ENCODE measurements at regions not wholly inside any gene's neighbourhood (a gene's known extent, or its start where the extent isn't known, plus 50 kb on each side); places are given as distances from the start of the nearest gene placed in this dataset.
"Not testable (repeated sequence)": the region's sequence is repeated elsewhere in the genome, so short reads cannot be mapped to it uniquely, and the experiment has no call there.

DNA sequence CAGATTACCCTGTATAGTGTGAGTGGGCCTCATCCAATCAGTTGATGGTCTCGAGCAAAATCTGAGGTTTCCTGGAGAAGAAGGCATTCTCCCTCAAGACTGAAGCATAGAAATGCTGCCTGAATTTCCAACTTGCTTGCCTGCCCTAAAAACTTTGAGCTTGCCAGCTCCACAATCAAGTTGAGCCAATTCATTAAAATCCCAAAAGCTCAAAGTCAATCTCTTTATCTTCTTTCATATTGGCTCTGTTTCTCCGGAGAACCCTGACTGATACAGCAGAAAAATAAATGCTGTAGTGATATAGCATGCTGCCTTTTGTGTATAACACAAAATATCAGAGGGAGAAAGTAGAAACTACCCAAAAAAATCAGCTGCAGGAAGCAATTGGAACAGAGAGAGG, 72.5 kb upstream of the NMUR2 start:
- Histone ChIP-seq H3K4me3 (ENCODE audit: control insufficient read depth in 2 of 3, extremely low read depth in 1 of 3, insufficient read depth in 2 of 3, low read depth in 1 of 3, low read length in 3 of 3) (no peak overlapping the region), H3K9me3 (ENCODE audit: control insufficient read depth, low read depth, low read length) (no peaks in the 10 kb centered on the region), H4K20me1 (ENCODE audit: control insufficient read depth, extremely low read depth, insufficient read depth, low read length) (no peaks in the 10 kb centered on the region), H3K27me3 (ENCODE audit: control insufficient read depth, extremely low read depth, insufficient read depth, low read length) (no peaks in the 10 kb centered on the region), H3K9me1 (ENCODE audit: control insufficient read depth, extremely low read depth, insufficient read depth, low read length) (no peaks in the 10 kb centered on the region), H3K4me1 (ENCODE audit: control insufficient read depth, extremely low read depth, insufficient read depth, low read length) (no peaks in the 10 kb centered on the region), H3K27ac (ENCODE audit: control insufficient read depth, insufficient read depth, low read length) (no peak overlapping the region), H3K4me2 (ENCODE audit: control insufficient read depth, extremely low read depth, insufficient read depth, low read depth, low read length) (no peak overlapping the region), H2AFZ (ENCODE audit: control insufficient read depth, low read length) (no peak overlapping the region), H3K9ac (ENCODE audit: control insufficient read depth, extremely low read depth, insufficient read depth, low read length) (no peak overlapping the region), H3K79me2 (ENCODE audit: control insufficient read depth, insufficient read depth, low read length) (no peaks in the 10 kb centered on the region), H3K36me3 (ENCODE audit: control insufficient read depth in 2 of 2, extremely low read depth in 1 of 2, insufficient read depth in 2 of 2, low read length in 2 of 2) (no peaks in the 10 kb centered on the region)
- FAIRE-seq (no peak), DNase-seq (ENCODE audit: low read depth, low spot score) (no peak)
- TF ChIP-seq EZH2 (IDR thresholded peaks at IDR 0.05; ENCODE audit: low read length) (no peak), CTCF (optimal IDR thresholded peaks at IDR 0.05 in 1 of 3, IDR thresholded peaks at IDR 0.05 in 1 of 3, conservative IDR thresholded peaks at IDR 0.05 in 1 of 3; ENCODE audit: extremely low read depth in 1 of 3, insufficient read depth in 2 of 3, low read length in 3 of 3) (no peak)
- dilution Hi-C loops (cut with MboI; ENCODE audit: extremely low pct_ligation_motif_present, low sequenced_read_pairs) = no loop called here

- not testable (repeated sequence) for H4K20me1 ChIP-seq (ENCODE audit: control insufficient read depth, extremely low read depth, insufficient read depth, low read length); H3K27me3 ChIP-seq (ENCODE audit: control insufficient read depth, extremely low read depth, insufficient read depth, low read length); H3K4me2 ChIP-seq (ENCODE audit: control insufficient read depth, extremely low read depth, insufficient read depth, low read depth, low read length)
Measured at GRCh38 chr5:152479866-152480265, 74.8 kb upstream of the NMUR2 start.

GRCh38 chr5:152480677-152481076, 75.6 kb upstream of the NMUR2 start:
- FAIRE-seq = not testable (repeated sequence)

More at GRCh38 chr5:152479866-152480265, 74.8 kb upstream of the NMUR2 start:
- H3K9ac ChIP-seq (ENCODE audit: control insufficient read depth, extremely low read depth, insufficient read depth, low read length); H3K4me1 ChIP-seq (ENCODE audit: control insufficient read depth, extremely low read depth, insufficient read depth, low read length); H3K79me2 ChIP-seq (ENCODE audit: control insufficient read depth, insufficient read depth, low read length); dilution Hi-C loops (cut with MboI; ENCODE audit: extremely low pct_ligation_motif_present, low sequenced_read_pairs); H3K4me3 ChIP-seq (ENCODE audit: control insufficient read depth in 2 of 3, extremely low read depth in 1 of 3, insufficient read depth in 2 of 3, low read depth in 1 of 3, low read length in 3 of 3); H3K9me3 ChIP-seq (ENCODE audit: control insufficient read depth, low read depth, low read length); DNase-seq (ENCODE audit: low read depth, low spot score); H3K27ac ChIP-seq (ENCODE audit: control insufficient read depth, insufficient read depth, low read length); H2AFZ ChIP-seq (ENCODE audit: control insufficient read depth, low read length); H3K9me1 ChIP-seq (ENCODE audit: control insufficient read depth, extremely low read depth, insufficient read depth, low read length); FAIRE-seq; H3K36me3 ChIP-seq (ENCODE audit: control insufficient read depth in 2 of 2, extremely low read depth in 1 of 2, insufficient read depth in 2 of 2, low read length in 2 of 2): not testable (repeated sequence)

More at GRCh38 chr5:152480677-152481076, 75.6 kb upstream of the NMUR2 start:
- H3K27ac ChIP-seq (ENCODE audit: control insufficient read depth, insufficient read depth, low read length); H3K27me3 ChIP-seq (ENCODE audit: control insufficient read depth, extremely low read depth, insufficient read depth, low read length); H3K79me2 ChIP-seq (ENCODE audit: control insufficient read depth, insufficient read depth, low read length); H3K9me3 ChIP-seq (ENCODE audit: control insufficient read depth, low read depth, low read length); H4K20me1 ChIP-seq (ENCODE audit: control insufficient read depth, extremely low read depth, insufficient read depth, low read length); H3K4me2 ChIP-seq (ENCODE audit: control insufficient read depth, extremely low read depth, insufficient read depth, low read depth, low read length); H3K36me3 ChIP-seq (ENCODE audit: control insufficient read depth in 2 of 2, extremely low read depth in 1 of 2, insufficient read depth in 2 of 2, low read length in 2 of 2); H3K4me1 ChIP-seq (ENCODE audit: control insufficient read depth, extremely low read depth, insufficient read depth, low read length); DNase-seq (ENCODE audit: low read depth, low spot score); dilution Hi-C loops (cut with MboI; ENCODE audit: extremely low pct_ligation_motif_present, low sequenced_read_pairs); H3K4me3 ChIP-seq (ENCODE audit: control insufficient read depth in 2 of 3, extremely low read depth in 1 of 3, insufficient read depth in 2 of 3, low read depth in 1 of 3, low read length in 3 of 3); H3K9ac ChIP-seq (ENCODE audit: control insufficient read depth, extremely low read depth, insufficient read depth, low read length); H2AFZ ChIP-seq (ENCODE audit: control insufficient read depth, low read length); H3K9me1 ChIP-seq (ENCODE audit: control insufficient read depth, extremely low read depth, insufficient read depth, low read length): not testable (repeated sequence)
